ENCODE measurements at regions not wholly inside any gene's neighbourhood (a gene's known extent, or its start where the extent isn't known, plus 50 kb on each side); places are given as distances from the start of the nearest gene placed in this dataset.

DNA sequence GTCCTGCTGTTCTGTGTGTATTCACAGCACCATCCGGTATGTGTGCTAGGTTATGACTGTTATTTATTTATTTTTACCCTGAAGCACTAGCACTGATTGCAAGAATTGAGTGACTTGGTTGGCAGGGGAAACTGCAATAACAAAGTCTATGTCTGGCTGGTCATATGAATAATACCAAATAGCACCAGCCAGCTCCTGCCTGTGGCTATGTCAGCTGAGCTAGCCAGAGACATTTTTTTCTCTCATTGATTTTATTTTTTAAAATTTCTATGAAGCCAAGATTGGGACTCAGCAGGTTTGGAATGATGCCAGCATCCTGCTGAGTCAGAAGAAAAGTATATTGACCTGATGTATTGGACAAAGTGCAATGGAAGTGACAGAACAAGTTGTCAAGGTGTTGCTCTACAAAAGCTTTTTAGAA is 188.5 kb upstream of the CDH2 start:
- no peak overlapping the region for H3K27ac ChIP-seq
- H3K4me3 ChIP-seq, result no peak overlapping the region
- ATAC-seq (no peak), DNase-seq (ENCODE audit: low read depth in 1 of 2, low spot score in 1 of 2) (no peak), FAIRE-seq (no peak)
- no peaks in the 10 kb centered on the region for H3K9me3 ChIP-seq
- H3K4me2 ChIP-seq, result no peak overlapping the region
- WGBS (ENCODE audit: missing lambda C conversion rate), result 21% methylated on average over 1 of the region's 1 CpG
- ChIA-PET POLR2A (no interaction called here), CTCF (no interaction called here)
- no peak for TF ChIP-seq ZSCAN20 (CRISPR knock-in tag; IDR thresholded peaks at IDR 0.05)
- TF ChIP-seq NPAS2 (CRISPR knock-in tag; IDR thresholded peaks at IDR 0.05; ENCODE audit: borderline replicate concordance), result no peak
- TF ChIP-seq CHD4 (IDR thresholded peaks at IDR 0.05; ENCODE audit: borderline replicate concordance), result no peak
- TF ChIP-seq ESRRA (IDR thresholded peaks at IDR 0.05; ENCODE audit: borderline replicate concordance, low read length), result no peak
- no peak for TF ChIP-seq KDM5A (IDR thresholded peaks at IDR 0.05)
- no peak for TF ChIP-seq PHF8 (IDR thresholded peaks at IDR 0.05; ENCODE audit: borderline replicate concordance, low read depth)
- TF ChIP-seq, protein P1, sequence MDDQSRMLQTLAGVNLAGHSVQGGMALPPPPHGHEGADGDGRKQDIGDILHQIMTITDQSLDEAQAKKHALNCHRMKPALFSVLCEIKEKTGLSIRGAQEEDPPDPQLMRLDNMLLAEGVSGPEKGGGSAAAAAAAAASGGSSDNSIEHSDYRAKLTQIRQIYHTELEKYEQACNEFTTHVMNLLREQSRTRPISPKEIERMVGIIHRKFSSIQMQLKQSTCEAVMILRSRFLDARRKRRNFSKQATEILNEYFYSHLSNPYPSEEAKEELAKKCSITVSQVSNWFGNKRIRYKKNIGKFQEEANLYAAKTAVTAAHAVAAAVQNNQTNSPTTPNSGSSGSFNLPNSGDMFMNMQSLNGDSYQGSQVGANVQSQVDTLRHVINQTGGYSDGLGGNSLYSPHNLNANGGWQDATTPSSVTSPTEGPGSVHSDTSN (IDR thresholded peaks at IDR 0.05), result no peak
- H3K4me1 ChIP-seq, result no peaks in the 10 kb centered on the region

DNA sequence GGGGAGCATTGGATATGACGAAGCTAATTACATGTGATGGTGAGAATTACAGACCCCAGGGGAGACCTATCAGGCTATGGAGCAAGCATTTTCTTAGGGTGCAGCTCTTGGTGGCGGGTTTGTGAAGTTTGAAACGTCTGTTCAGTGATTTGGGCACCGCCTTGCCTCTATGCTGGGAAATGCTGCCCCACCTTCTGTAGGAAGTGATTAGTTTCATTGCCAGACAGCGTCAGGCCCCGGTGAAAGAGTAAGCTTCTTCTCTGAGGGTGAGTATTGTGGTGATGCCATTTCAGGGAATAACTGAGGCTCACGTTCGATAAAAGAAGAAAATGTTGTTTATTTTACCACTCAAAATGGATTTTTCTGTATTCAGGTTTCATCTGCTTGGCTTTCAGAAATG is 186.2 kb upstream of the CDH2 start:
- CTCF ChIA-PET, result interaction anchor here (0.6 kb wide), 1 partner anchor 721 kb away, joined by 3 read pairs; no protein-coding TSS in a partner anchor
- Histone ChIP-seq H3K4me1 (no peaks in the 10 kb centered on the region), H3K9me3 (no peaks in the 10 kb centered on the region), H3K27ac (no peak overlapping the region), H3K4me2 (no peak overlapping the region), H3K4me3 (no peak overlapping the region)
- DNase-seq (ENCODE audit: low read depth in 1 of 2, low spot score in 1 of 2) (no peak), FAIRE-seq (no peak), ATAC-seq (no peak)
- POLR2A ChIA-PET, result no interaction called here
- 46% methylated on average over 7 of the region's 8 CpGs for WGBS (ENCODE audit: missing lambda C conversion rate)
- TF ChIP-seq MYC (IDR thresholded peaks at IDR 0.05; ENCODE audit: borderline replicate concordance, low read length) (no peak), SREBF2 (IDR thresholded peaks at IDR 0.05) (no peak), EP300 (IDR thresholded peaks at IDR 0.05) (no peak), FOSB (CRISPR knock-in tag; IDR thresholded peaks at IDR 0.05) (no peak), ZFP36 (IDR thresholded peaks at IDR 0.05; ENCODE audit: borderline replicate concordance, partially characterized antibody) (no peak)

DNA sequence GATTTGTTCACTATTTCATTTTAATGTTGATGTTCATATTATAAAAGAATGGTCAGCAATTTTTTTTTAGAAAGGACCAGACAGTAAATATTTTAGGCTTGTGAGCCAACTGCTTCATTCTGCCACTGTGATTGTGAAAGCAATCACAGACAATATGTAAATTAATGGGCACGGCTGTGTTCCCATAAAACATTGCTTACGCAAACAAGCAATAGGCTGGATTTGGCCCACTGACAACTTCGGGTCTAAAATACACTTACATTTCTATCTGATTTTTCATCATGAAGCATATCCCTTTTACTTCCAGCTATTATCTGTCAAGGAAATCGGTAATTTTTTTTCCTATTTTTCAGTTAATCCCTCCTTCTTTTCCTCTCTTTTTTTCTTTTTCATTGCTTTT is 182.2 kb upstream of the CDH2 start:
- no peak for DNase-seq (ENCODE audit: low read depth in 1 of 2, low spot score in 1 of 2)
- CTCF ChIA-PET, result interaction anchor here (1.0 kb wide), 1 partner anchor 172 kb away, joined by 3 read pairs; no protein-coding TSS in a partner anchor

DNA sequence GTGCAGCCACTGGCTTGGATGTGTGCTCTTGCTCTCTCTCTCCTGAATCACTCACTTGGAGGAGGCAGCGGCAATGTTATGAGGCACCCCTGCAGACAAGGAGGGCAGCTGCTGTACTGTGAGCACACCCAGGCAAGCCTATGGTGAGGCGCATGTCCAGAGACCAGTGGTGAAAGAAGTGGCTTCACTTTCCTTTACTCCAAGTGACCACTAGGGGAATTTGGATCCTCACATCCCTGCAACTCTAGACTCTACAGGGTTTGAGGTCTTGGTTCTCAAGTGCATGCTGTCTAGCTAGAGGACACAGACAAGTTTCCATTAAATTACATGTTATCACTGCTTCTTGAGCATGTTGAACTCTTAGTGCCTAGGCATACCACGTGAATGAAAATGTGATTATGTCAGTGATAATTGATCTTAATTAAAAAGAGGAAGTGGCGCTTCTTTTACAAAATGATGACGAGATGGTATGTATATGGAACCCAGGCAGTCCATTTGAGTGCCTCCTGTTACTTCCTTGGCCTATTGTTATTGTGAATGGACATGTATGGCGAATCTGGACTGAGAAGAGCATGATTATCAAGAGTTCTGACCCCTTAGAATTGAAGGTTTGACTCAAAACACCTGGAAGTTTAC is 181.0 kb upstream of the CDH2 start:
- H3K4me2 ChIP-seq, result no peak overlapping the region
- ChIA-PET POLR2A (no interaction called here), CTCF (no interaction called here)
- H3K4me3 ChIP-seq, result no peak overlapping the region
- DNase-seq (ENCODE audit: low read depth in 1 of 2, low spot score in 1 of 2) (peak in 1 of 2 experiments; percentile 16), ATAC-seq (peak; percentile 39 to 70; a peak in 4 of 6 replicates), FAIRE-seq (no peak)
- WGBS (ENCODE audit: missing lambda C conversion rate), result 52% methylated on average over 6 of the region's 6 CpGs
- H3K4me1 ChIP-seq, result no peaks in the 10 kb centered on the region
- no peaks in the 10 kb centered on the region for H3K9me3 ChIP-seq
- no peak overlapping the region for H3K27ac ChIP-seq
- TF ChIP-seq KDM1A (IDR thresholded peaks at IDR 0.05; ENCODE audit: low read depth), result no peak
- no peak for TF ChIP-seq HOXA7 (CRISPR knock-in tag; IDR thresholded peaks at IDR 0.05)
- no peak for TF ChIP-seq CHD4 (IDR thresholded peaks at IDR 0.05; ENCODE audit: borderline replicate concordance)
- TF ChIP-seq, protein P2, sequence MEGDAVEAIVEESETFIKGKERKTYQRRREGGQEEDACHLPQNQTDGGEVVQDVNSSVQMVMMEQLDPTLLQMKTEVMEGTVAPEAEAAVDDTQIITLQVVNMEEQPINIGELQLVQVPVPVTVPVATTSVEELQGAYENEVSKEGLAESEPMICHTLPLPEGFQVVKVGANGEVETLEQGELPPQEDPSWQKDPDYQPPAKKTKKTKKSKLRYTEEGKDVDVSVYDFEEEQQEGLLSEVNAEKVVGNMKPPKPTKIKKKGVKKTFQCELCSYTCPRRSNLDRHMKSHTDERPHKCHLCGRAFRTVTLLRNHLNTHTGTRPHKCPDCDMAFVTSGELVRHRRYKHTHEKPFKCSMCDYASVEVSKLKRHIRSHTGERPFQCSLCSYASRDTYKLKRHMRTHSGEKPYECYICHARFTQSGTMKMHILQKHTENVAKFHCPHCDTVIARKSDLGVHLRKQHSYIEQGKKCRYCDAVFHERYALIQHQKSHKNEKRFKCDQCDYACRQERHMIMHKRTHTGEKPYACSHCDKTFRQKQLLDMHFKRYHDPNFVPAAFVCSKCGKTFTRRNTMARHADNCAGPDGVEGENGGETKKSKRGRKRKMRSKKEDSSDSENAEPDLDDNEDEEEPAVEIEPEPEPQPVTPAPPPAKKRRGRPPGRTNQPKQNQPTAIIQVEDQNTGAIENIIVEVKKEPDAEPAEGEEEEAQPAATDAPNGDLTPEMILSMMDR (IDR thresholded peaks at IDR 0.05), result no peak
- TF ChIP-seq, protein P3, sequence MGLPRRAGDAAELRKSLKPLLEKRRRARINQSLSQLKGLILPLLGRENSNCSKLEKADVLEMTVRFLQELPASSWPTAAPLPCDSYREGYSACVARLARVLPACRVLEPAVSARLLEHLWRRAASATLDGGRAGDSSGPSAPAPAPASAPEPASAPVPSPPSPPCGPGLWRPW (IDR thresholded peaks at IDR 0.05), result no peak
- TF ChIP-seq, protein P4, sequence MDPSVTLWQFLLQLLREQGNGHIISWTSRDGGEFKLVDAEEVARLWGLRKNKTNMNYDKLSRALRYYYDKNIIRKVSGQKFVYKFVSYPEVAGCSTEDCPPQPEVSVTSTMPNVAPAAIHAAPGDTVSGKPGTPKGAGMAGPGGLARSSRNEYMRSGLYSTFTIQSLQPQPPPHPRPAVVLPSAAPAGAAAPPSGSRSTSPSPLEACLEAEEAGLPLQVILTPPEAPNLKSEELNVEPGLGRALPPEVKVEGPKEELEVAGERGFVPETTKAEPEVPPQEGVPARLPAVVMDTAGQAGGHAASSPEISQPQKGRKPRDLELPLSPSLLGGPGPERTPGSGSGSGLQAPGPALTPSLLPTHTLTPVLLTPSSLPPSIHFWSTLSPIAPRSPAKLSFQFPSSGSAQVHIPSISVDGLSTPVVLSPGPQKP (IDR thresholded peaks at IDR 0.05; ENCODE audit: low read depth, low read length), result no peak
- no peak for TF ChIP-seq MYC (IDR thresholded peaks at IDR 0.05; ENCODE audit: borderline replicate concordance, low read length)
- TF ChIP-seq, protein P5, sequence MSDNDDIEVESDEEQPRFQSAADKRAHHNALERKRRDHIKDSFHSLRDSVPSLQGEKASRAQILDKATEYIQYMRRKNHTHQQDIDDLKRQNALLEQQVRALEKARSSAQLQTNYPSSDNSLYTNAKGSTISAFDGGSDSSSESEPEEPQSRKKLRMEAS (IDR thresholded peaks at IDR 0.05), result no peak
- TF ChIP-seq SMC3 (IDR thresholded peaks at IDR 0.05), result no peak
- no peak for TF ChIP-seq FOXS1 (CRISPR knock-in tag; IDR thresholded peaks at IDR 0.05)
- TF ChIP-seq TFCP2L1 (CRISPR knock-in tag; IDR thresholded peaks at IDR 0.05), result no peak
- no peak for TF ChIP-seq CEBPB (IDR thresholded peaks at IDR 0.05)
- TF ChIP-seq CBX8 (IDR thresholded peaks at IDR 0.05), result no peak
- TF ChIP-seq ZFP36 (IDR thresholded peaks at IDR 0.05; ENCODE audit: borderline replicate concordance, partially characterized antibody), result no peak

More for the DNA sequence above, 182.2 kb upstream of the CDH2 start:
- Histone ChIP-seq H3K9me3 (no peaks in the 10 kb centered on the region), H3K4me3 (no peak overlapping the region), H3K27ac (no peak overlapping the region), H3K4me2 (no peak overlapping the region), H3K4me1 (no peaks in the 10 kb centered on the region)
- no peak for FAIRE-seq
- TF ChIP-seq HEYL (CRISPR knock-in tag; IDR thresholded peaks at IDR 0.05) (no peak), RAD21 (conservative IDR thresholded peaks at IDR 0.05 in 1 of 2, IDR thresholded peaks at IDR 0.05 in 1 of 2) (no peak), MAFK (IDR thresholded peaks at IDR 0.05; ENCODE audit: partially characterized antibody) (peak; percentile 30)
- TF ChIP-seq, protein P1 (IDR thresholded peaks at IDR 0.05), result no peak
- ATAC-seq, result no peak
- 42% methylated on average over 4 of the region's 4 CpGs for WGBS (ENCODE audit: missing lambda C conversion rate)
- POLR2A ChIA-PET, result no interaction called here
